DMS153 treated with DMSO at 0.1 percent for 48 hours (cell line): ENCODE measurements at regions not wholly inside any gene's neighbourhood (a gene's known extent, or its start where the extent isn't known, plus 50 kb on each side); places are given as distances from the start of the nearest gene placed in this dataset.

Experiments
- DNase-seq: peaks from one replicate; lab custom pipeline; 2025; ENCODE audit not compliant: unreplicated experiment; lab: John Stamatoyannopoulos, UW

DNA sequence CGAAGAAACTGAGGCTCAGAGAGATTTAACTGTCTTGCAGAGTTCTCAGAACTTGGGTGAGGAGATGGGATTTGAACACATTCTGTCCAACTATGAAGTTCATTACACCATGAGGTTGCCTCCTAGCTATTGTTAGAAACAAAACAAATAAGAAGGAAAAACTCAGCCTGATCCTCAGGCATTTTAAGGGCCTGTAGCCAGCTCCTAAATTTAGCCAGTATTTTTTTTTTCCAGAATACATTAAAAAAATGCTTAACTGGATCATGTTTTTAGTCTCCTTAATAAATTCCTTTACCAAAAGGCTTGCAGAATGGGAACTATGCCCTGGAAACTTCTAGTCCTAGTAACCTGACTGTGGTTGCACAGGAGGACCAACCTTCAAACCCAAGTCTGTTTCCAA is 212.0 kb downstream of the CSNK2A3 start:
- no peak for DNase-seq

DNA sequence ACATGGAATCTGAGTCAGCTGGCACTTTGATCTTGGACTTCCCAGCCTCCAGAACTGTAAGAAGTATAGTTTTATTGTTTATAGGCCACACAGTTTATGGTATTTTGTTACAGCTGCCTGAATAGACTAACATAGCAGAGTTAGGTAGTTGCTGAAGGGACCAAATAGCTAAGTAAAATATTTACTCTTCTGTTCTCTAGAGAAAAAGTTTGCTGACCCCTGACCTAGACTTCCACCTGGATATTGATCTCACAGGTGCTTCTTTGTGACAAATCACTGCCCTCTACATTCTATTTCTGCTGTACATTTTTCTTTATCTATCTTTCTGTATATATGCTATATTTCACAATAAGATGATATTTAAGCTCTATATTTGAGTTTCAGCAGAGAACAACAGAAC is 212.5 kb downstream of the CSNK2A3 start:
- no peak for DNase-seq

DNA sequence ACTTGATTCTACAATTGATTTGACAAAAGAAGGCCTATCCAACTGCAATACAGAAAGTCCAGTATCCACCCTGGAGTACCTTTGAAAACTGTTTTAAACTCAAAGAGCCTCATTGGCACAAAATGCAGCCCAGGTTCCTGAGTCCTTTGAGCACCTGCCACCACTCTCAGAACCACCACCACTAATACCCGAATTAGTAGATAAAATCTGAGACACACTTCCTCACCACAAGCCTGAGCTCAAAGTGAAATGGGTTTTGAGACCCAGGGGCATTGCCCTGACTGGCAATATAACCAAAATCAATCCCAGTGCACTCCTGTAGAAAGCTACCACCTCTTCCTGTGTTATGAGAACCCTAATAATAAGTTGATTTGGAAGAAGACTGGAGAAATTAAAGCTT is 215.7 kb downstream of the CSNK2A3 start:
- DNase-seq: no peak

DNA sequence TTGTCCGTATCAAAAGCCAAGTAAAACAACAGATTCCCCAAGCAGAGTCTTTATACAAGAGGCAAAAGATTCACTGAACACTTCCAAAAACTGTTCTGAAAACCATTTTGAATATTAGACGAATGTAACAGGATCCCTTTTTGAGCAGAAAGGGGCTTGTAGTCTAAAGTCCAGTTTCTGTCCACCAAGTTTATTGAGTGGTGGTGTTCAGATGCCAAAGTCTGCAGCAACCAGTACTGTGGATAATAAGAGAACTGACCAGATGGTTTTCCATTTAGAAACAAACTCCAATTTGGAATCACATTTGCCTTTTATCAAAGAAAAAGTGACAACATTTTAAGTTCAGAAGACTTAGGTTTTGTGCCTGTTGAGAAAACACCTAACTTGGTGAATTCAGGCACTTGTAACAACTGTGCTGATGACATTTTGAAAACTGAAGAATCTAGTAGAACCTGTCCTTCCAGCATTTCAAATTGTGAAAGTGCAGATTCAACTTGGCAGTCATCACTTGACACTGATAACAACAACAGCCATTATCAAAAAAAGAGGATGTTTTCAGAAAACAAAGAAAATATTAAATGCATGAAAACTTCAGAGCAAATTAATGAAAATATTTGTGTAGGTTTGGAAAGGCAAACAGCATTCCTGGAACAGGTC is 217.1 kb downstream of the CSNK2A3 start:
- no peak for DNase-seq

DNA sequence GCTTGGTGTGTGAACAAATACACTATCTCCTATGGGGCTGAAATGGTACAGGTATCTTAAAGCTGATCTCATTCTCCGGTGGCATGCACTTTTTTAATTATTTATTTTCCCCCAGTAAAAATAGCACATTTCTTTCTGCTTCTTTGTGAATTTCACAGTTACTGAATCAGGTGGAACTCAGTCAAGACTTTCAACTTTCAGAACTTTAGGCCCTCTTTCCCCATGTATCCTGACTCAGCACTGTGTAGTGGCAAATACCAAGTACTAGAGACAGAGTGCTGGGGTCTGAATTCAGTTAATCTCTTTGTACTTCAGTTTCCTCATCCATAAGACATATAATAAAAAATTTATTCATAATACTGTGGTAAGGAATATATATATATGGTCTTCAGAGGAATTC is 223.9 kb downstream of the CSNK2A3 start:
- no peak for DNase-seq

DNA sequence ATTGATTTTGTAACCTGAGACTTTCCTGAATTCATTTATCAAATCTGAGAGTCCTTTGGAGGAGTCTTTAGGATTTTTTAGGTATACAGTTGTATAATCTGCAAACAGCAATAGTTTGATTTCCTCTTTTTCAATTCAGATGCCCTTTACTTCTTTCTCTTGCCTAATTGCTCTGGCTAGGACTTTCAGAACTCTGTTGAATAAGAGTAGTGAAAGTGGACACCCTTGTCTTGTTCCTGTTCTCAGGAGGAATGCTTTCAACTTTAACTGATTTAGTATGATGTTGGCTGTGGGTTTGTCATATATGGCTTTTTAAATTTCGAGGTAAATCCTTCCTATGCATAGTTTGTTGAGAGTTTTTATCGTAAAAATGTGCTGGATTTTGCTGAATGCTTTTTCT is 227.4 kb downstream of the CSNK2A3 start:
- DNase-seq: no peak

DNA sequence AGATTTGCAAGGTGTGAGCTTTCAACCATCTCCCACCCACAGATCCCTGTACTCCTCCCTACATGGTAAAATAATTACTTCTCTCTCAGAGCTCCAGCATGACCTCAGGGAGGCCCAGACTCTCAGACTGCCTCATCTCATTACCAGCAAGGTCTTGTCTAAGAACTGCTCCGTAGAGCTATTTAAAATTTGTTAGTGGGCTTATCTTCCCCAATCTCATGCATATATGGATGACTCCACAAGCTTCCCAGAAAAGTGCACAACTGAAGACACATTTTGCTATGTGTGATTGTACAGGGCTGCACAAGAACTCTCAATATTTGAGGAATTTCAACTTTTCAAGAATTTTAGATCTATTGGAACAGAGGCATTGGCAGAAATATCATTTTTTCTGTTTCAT is 230.3 kb downstream of the CSNK2A3 start:
- DNase-seq: no peak

DNA sequence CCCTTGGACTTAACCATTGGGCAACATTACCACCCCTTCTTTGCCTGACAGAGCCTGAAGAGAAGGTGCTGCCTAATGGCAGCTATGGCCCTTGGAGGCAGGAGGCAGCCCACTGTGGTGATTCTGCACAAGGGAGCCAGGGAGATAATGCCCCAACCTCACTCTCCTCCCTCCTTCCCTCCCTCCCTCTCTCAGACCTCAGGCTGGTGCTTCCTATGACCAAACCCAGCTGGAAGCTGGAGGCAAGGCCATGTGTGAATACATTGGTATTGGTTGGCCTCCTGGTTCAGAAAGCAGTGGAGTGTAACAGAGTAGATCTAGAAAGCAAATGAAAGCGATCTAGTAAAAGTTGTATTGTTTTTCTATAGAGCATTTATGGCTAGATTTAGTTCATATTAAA is 233.1 kb downstream of the CSNK2A3 start:
- no peak for DNase-seq

DNA sequence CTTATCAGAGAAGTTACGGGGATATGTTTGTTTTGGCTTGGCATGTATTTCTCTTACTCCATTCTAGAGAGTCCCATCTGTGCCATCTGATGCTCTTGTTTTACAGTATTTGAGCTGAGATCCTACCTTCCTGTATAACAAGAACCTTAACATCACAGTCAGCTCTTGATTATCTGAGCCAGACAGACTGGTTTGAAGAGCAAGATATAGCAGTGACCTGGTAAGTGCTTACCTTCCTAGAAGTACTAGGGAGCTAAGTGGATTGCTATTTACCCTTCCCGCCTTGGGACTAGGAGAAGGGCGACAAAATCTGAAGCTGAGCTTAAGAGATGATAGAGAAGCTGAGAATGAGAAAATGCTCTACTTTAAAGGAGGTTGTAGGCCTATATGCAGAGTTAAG is 235.3 kb downstream of the CSNK2A3 start:
- peak; percentile 6 for DNase-seq

DNA sequence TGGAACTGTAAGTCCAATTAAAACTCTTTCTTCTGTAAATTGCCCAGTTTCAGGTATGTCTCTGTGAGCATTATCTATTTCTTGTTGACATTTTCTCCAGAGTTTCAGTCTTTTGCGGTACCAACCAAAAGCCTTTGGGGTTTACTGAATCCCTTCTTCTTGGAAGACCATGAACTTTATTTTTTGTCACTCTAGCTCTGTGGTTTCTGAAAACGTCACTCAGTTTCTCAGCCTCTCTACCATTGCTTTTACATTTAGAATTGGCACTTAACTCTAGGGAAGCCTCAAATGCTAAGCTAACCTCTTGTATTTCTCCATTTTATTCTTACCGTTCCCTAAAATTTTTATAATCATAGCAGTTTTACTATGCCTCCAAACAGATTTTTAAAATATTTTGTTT is 237.6 kb downstream of the CSNK2A3 start:
- DNase-seq: no peak

DNA sequence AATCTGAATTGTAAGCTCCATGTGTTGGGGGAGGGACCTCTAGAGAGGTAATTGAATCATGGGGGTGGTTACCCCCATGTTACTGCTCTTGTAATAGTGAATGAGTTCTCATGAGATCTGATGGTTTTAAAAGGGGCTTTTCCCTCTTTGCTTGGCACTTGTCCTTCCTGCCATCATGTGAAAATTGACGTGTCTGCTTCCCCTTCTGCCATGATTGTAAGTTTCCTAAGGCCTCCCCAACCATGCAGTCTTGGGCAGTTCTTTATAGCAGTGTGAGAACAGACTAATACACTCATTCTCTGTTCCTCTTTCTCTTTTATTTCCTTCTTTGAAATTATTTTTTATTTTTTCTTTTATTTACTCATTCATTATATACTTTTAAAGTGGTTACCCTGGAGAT is 239.4 kb downstream of the CSNK2A3 start:
- no peak for DNase-seq

DNA sequence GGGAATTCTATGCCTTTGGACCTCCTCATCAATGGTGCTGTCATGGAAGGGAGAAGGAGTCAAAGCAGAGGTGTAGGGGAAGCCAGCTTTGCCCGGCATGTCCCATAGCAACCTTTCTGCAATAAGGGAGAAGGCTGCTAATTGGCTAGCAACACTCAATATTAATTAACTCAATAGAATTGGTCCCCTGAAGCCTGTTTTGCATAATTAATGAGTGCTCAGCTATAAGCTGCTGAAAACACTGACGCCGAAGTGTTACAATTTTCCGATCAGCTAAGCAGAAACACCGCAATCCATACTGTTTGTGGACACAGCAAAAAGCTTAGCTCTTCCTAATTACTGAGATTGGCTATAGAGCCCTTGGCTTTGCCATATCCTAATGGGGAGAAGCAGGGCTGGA is 245.0 kb downstream of the CSNK2A3 start:
- no peak for DNase-seq

DNA sequence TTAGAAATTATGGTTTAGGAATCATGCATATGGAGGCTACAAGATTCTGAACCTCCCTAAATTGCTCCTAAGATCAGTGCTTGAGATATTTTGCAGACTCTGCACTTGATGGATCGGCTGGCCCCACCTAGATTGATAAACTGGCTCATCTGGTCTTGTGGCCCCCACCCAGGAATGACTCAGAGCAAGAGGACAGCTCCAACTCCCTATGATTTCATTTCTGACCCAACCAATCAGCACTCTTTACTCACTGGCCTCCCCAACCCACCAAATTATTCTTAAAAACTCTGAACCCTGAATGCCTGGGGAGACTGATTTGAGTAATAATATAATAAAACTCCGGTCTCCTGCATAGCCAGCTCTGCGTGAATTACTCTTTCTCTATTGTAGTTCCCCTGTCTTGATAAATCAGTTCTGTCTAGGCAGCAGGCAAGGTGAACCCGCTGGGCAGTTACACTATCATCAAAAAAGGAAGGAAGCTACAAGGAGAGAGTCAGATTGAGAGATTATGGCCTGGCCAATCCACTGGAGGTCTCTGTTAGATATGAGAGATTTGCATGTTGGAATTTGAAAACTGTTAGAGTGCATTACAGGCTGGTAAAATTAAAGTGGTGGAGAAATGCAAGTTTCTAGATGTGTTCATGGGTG is 245.8 kb downstream of the CSNK2A3 start:
- DNase-seq: no peak

DNA sequence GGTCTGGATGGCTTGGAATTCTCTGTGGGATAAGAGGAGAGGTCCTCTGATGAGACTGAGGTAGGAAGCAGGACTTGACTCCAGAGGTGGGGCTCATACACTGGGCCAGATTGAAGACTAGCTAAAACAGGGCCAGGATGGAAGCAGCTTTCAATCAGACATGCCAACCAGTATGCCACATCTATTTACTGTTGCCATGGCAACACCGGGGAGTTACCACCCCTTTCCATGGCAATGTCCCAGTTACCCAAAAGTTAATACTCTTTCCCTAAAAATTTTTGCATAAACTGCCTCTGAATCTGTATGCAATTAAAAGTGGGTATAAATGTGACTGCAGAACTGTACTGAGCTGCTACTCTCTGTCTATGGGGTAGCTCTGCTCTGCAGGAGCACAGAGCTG is 247.5 kb upstream of the ZBED5 start:
- no peak for DNase-seq

DNA sequence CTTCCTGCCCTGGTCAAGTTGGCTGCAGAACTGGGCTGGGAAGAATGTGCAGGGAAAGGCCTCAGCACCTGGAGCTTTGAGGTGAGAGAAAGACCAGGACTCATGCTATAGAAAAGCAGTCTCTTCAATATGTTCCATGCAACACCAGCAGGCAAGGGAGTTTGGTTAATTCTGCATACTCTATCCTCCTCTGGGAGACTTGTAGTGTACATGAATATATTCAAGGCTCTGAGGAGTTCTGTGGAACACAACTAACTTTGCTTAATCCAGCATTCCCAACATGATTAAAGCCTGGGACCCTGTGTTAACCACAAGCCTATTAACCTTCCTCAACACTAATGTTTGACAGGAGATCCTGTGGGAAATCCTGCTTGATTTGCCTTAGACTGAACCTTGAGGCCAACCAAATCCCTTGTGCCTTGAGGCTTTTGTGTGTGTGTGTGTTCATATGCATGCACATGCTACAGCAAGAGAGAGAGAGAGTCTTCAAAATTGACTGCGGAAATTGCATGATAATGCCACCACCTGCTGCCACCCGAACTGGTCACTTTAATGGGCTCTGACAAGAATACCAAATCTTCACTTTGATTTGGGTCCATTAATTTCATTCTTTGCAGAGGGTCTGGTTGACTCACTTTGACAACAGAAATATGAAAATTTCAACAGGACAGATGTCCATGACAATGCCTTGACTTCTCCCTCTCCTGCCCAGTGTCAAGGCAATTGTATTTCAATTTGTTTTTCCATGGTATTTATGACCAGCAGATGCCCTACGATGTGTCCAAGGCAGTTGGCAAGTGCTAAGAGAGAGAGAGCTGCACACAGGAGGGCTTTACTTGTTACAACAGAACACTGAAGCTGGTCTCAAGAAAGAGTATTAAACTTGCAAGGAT is 238.2 kb upstream of the ZBED5 start:
- no peak for DNase-seq

DNA sequence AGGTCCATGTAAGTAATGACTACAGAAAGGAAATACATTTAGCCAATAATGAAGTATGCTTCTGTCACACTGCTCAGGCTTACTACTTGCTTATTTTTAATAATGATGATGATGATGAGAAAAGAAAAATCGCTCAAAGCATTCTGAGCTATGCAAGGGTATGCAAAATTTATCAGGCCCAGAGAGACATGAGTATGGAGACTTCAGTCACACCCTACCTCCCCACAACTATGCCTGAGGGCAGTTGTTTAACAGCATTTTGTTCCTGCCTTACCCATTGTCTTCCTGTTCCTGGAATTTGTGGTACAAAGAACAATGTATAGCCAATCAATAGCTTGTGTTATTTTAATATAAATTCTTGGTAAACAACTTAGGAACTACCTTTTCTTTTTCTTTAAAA is 232.6 kb upstream of the ZBED5 start:
- DNase-seq: no peak

DNA sequence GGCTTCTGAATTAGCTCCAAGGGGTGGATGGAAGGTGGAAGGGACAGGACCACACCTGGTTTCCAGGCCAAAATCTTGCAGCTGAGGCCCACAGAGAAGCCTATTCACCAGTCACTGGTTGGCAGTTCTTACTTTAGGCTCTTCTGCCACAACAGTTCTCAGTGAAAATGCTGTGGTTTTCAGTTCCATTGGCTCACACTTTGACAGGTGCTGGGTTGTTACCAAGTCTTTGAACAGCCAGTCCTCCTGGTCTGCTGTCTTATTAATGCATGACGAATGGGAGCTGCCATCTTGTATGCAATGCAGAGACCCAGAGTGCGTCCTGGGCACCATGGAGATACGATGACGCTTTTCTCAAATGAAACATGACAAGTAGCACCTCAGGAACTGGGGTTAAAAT is 232.0 kb upstream of the ZBED5 start:
- no peak for DNase-seq

DNA sequence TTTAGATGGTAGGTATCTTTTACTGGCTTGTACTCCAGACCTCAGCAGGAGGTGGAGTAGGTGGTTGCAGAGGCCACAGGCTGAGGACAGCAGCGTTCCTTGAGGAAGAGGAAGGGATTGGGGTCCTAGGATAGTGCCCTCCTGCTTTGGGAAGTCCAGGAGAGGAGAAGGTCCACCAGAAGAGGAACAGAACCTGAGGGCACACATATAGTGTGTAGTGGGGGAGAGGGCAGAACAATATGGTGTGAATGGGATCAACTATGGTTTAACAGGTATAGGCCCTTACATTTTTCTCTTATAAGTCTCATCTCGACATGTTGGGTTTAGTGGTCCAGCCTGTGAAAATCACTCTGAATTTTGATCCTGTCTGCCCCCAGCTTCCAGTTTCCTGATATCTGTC is 229.1 kb upstream of the ZBED5 start:
- no peak for DNase-seq

DNA sequence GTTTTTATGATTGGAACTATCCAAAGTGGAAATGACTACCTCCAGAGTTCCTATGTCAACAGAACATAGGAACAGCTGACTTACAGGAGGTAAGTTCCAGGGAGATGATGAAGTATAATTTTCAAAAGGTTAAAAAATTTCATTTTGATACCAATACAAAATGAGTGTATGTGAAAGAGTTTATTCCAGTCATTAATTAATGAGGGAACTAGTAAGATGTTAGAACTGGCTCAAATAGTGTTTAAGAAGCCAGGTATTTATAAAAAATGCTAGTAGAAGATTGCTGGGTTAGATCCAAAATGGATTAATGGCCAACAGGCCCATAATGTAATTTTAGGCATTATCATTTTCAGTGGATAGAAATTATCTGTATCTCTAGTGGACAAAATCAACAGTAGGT is 227.7 kb upstream of the ZBED5 start:
- no peak for DNase-seq

DNA sequence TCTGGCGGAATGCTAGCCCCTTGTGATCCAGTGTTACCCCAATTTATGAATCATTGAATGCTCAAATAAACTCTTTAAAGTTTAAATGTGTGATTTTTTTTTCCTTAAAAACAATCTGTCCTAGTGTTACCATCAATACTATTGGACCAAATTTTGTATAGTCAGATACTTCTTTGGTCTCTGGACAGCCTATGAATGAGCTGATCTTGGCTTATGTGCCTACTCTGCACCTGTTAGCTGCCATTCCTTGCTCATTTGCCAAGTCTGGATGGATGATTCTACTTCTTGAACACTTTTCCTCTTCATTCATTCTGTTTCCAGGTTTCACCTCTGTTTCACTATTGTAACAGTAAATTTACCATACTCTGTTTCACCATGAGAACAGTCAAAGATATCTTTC is 226.5 kb upstream of the ZBED5 start:
- no peak for DNase-seq

DNA sequence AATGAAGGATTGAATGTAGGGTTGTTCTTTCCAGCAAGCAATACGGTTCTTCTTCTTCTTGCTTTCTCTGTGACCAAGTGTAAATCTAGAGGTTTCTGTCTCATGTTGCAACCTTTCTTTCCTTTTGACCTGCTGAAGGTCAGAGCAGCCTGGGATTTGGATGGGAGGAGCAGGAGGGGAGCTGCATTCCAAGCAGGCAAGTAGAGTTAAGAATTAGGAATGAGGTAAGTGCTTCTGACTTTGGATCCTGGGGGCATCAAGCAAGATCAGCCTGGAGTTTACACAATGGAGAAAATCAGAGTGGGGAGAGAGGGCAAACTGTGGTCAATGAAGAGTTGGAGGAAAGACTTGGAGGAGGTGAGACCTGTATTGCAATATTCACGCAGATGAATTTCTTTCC is 225.6 kb upstream of the ZBED5 start:
- no peak for DNase-seq

DNA sequence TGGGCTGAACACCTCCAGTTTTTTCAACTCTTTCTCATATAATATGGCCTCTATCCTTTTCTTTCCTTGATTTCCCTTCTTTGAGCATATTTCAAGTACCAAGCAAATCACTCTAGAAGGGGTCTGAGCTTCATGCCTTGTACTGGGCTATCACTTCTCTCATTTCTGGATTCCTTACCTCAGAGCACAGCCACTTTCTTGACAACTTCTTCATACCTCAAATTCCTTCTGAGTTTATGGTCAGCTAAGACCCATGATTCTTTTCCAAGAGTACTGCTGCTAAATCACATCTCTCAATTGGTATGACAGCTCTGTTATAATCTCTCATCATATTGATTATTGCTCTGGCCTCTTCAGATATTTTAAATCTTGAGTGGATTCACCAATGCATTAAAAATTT is 224.8 kb upstream of the ZBED5 start:
- DNase-seq: no peak
